ENCODE measurements at regions not wholly inside any gene's neighbourhood (a gene's known extent, or its start where the extent isn't known, plus 50 kb on each side); places are given as distances from the start of the nearest gene placed in this dataset.

- no peak for TF ChIP-seq EZH2 (IDR thresholded peaks at IDR 0.05; ENCODE audit: low read depth)
- TF ChIP-seq CTCF (conservative IDR thresholded peaks at IDR 0.05), result no peak
Observed at GRCh38 chrX:109880629-109881028, 122.3 kb upstream of the TMEM164 start.
